ENCODE measurements at regions not wholly inside any gene's neighbourhood (a gene's known extent, or its start where the extent isn't known, plus 50 kb on each side); places are given as distances from the start of the nearest gene placed in this dataset.
"Not testable (repeated sequence)": the region's sequence is repeated elsewhere in the genome, so short reads cannot be mapped to it uniquely, and the experiment has no call there.

DNA sequence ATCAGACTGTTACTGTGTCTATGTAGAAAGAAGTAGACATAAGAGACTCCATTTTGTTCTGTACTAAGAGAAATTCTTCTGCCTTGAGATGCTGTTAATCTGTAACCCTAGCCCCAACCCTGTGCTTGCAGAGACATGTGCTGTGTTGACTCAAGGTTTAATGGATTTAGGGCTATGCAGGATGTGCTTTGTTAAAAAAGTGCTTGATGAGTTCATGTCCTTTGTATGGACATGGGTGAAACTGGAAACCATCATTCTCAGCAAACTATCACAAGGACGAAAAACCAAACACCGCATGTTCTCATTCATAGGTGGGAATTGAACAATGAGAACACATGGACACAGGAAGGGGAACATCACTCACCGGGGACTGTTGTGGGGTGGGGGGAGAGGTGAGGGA, 1398.7 kb downstream of the UQCRFS1 start:
- H3K4me3 ChIP-seq (ENCODE audit: low read depth in 1 of 2, low read length in 2 of 2); H3K4me1 ChIP-seq (ENCODE audit: insufficient read depth, low read length); H3K27ac ChIP-seq (ENCODE audit: low read depth, low read length); H3K27me3 ChIP-seq (ENCODE audit: control insufficient read depth in 1 of 2, insufficient read depth in 2 of 2, low read length in 2 of 2); H3K9me3 ChIP-seq (ENCODE audit: low read length); H3K36me3 ChIP-seq (ENCODE audit: insufficient read depth, low read length); H3K9ac ChIP-seq (ENCODE audit: low read length): not testable (repeated sequence)

DNA sequence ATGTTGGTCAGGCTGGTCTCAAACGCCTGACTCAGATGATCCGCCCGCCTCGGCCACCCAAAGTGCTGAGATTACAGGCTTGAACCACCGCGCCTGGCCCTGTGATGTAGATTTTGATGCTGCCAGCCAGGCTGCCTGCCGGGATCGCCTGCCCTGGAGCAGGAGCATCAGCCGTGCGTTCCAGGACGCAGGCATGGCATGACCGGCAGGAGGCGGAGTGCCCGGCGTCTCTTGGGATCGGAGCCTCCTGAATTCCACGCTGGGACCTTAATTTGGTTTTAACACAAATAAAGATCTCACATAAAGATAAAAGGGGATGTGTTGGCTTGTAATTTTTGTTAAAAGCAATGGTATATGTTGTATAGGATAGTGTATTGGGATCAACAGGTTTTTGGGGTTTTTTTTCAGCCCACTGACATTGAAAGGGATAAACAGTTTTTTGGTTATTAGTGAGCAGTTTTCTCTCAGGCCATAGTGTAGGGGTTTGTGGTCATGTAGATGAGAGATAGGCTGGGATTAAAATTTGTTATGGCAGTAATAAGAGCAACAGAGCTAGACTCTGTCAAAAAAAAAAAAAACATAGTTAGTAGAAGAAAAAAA, 1406.4 kb downstream of the UQCRFS1 start:
- Histone ChIP-seq H3K27ac (ENCODE audit: low read depth, low read length) (no peak overlapping the region), H3K9me3 (ENCODE audit: low read length) (no peaks in the 10 kb centered on the region), H3K27me3 (ENCODE audit: control insufficient read depth in 1 of 2, insufficient read depth in 2 of 2, low read length in 2 of 2) (no peaks in the 10 kb centered on the region), H3K9ac (ENCODE audit: low read length) (no peak overlapping the region), H3K4me3 (ENCODE audit: low read depth in 1 of 2, low read length in 2 of 2) (no peak overlapping the region), H3K4me1 (ENCODE audit: insufficient read depth, low read length) (no peaks in the 10 kb centered on the region), H3K36me3 (ENCODE audit: insufficient read depth, low read length) (no peaks in the 10 kb centered on the region)

DNA sequence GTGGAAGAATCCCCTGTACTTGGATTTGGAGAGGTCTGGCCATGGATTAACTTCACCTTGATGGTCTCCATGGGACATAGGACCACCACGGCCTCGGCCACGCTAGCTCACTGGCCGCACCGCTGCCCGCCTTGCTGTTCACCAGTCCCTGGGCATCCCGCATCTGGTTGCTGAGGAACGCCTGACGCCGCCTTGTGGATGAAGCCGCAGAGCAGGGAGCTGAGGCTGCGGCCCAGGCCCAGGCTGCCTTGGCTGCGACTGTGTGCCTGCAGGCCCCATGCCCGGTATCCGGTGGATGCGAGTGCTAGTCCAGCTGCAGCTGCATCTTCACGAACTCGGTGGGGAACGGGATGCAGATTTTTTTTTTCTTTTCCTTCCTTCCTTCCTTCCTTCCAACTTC, 1407.1 kb downstream of the UQCRFS1 start:
- H3K9ac ChIP-seq (ENCODE audit: low read length): no peak overlapping the region
- no peak overlapping the region for H3K27ac ChIP-seq (ENCODE audit: low read depth, low read length)
- no peaks in the 10 kb centered on the region for H3K27me3 ChIP-seq (ENCODE audit: control insufficient read depth in 1 of 2, insufficient read depth in 2 of 2, low read length in 2 of 2)
- H3K4me3 ChIP-seq (ENCODE audit: low read depth in 1 of 2, low read length in 2 of 2): no peak overlapping the region
- H3K4me1 ChIP-seq (ENCODE audit: insufficient read depth, low read length): no peaks in the 10 kb centered on the region
- H3K9me3 ChIP-seq (ENCODE audit: low read length): no peaks in the 10 kb centered on the region
- no peaks in the 10 kb centered on the region for H3K36me3 ChIP-seq (ENCODE audit: insufficient read depth, low read length)

DNA sequence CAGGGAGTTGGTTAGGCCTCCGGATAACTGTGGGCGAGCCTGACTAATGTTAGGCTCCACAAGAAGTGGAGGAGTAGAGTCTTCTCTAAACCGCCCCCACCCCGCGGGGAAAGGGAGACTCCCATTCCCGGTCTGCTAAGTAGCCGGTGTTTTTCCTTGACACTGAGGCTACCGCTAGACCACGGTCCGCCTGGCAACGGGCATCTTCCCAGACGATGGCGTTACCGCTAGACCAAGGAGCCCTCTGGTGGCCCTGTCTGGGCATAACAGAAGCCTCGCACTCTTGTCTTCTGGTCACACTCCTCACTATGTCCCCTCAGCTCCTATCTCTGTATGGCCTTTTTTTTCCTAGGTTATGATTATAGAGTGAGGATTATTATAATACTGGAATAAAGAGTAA, 1410.7 kb downstream of the UQCRFS1 start:
- not testable (repeated sequence) for H3K36me3 ChIP-seq (ENCODE audit: insufficient read depth, low read length); H3K9me3 ChIP-seq (ENCODE audit: low read length); H3K9ac ChIP-seq (ENCODE audit: low read length); H3K27ac ChIP-seq (ENCODE audit: low read depth, low read length); H3K27me3 ChIP-seq (ENCODE audit: control insufficient read depth in 1 of 2, insufficient read depth in 2 of 2, low read length in 2 of 2); H3K4me3 ChIP-seq (ENCODE audit: low read depth in 1 of 2, low read length in 2 of 2); H3K4me1 ChIP-seq (ENCODE audit: insufficient read depth, low read length)

DNA sequence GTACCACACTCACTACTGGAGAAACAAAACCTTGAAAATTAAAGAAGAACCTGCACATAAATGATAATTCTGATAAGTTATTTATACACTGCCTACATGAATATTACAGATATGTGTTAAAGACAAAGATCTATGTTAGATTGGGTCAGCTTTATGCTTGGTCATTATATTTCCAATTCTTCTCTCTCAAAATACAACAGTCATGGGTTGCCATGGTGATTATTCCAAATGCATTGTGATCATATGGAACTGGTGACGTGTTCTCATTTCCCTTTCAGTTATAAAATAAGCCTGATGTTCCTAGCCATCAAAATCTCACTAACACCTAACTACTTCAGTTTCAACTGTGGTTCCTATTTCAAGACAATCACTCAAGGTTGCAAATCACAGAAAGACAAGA, 1416.4 kb downstream of the UQCRFS1 start:
- no peak overlapping the region for H3K4me3 ChIP-seq (ENCODE audit: low read depth in 1 of 2, low read length in 2 of 2)
- H3K4me1 ChIP-seq (ENCODE audit: insufficient read depth, low read length): peaks cover 12% of the 10 kb centered on the region
- H3K27me3 ChIP-seq (ENCODE audit: control insufficient read depth in 1 of 2, insufficient read depth in 2 of 2, low read length in 2 of 2): no peaks in the 10 kb centered on the region
- no peak overlapping the region for H3K27ac ChIP-seq (ENCODE audit: low read depth, low read length)
- no peaks in the 10 kb centered on the region for H3K36me3 ChIP-seq (ENCODE audit: insufficient read depth, low read length)
- no peaks in the 10 kb centered on the region for H3K9me3 ChIP-seq (ENCODE audit: low read length)
- no peak overlapping the region for H3K9ac ChIP-seq (ENCODE audit: low read length)

DNA sequence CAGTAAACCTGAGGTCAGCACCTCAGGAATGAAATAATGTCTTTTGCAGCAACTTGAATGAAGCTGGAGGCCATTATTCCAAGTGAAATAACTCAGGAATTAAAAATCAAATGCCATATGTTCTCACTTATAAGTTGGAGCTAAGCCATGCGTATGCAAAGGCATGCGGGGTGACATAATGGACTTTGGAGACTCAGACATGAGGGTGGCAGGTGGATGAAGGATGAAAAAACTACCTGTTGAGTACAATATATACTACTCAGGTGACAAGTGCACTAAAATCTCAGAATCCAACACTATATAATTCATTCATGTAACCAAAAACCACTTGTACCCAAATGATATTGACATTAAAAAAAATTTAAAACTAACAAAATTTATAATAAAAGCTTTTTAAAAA, 1416.9 kb downstream of the UQCRFS1 start:
- H3K9ac ChIP-seq (ENCODE audit: low read length): no peak overlapping the region
- H3K27ac ChIP-seq (ENCODE audit: low read depth, low read length): no peak overlapping the region
- H3K27me3 ChIP-seq (ENCODE audit: control insufficient read depth in 1 of 2, insufficient read depth in 2 of 2, low read length in 2 of 2): no peaks in the 10 kb centered on the region
- peaks cover 12% of the 10 kb centered on the region for H3K4me1 ChIP-seq (ENCODE audit: insufficient read depth, low read length)
- no peaks in the 10 kb centered on the region for H3K9me3 ChIP-seq (ENCODE audit: low read length)
- no peaks in the 10 kb centered on the region for H3K36me3 ChIP-seq (ENCODE audit: insufficient read depth, low read length)
- H3K4me3 ChIP-seq (ENCODE audit: low read depth in 1 of 2, low read length in 2 of 2): no peak overlapping the region

DNA sequence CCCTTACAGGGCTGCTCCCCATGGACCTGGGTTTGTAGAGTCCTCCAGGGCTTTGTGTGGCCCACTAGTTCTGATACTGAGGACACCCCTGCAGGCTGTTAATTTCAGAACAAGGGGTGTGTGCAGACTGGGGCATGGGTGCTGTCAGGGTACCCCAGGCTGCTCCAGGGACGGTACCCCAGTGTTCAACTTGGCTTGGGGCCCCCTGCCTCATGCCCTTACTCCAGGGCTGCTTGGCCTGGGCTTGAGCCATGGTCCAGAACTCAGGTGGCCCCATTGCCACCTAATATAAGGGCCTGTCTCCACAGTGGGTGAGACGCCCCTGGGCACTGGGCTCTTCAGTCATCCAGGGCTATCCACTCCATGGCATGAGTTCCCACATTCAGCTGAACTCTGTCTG, 1417.6 kb downstream of the UQCRFS1 start:
- no peaks in the 10 kb centered on the region for H3K27me3 ChIP-seq (ENCODE audit: control insufficient read depth in 1 of 2, insufficient read depth in 2 of 2, low read length in 2 of 2)
- H3K9ac ChIP-seq (ENCODE audit: low read length): no peak overlapping the region
- H3K4me1 ChIP-seq (ENCODE audit: insufficient read depth, low read length): peaks cover 12% of the 10 kb centered on the region
- H3K4me3 ChIP-seq (ENCODE audit: low read depth in 1 of 2, low read length in 2 of 2): peak overlapping the region in 1 of 2 donors; percentile 98
- H3K27ac ChIP-seq (ENCODE audit: low read depth, low read length): no peak overlapping the region
- no peaks in the 10 kb centered on the region for H3K36me3 ChIP-seq (ENCODE audit: insufficient read depth, low read length)
- no peaks in the 10 kb centered on the region for H3K9me3 ChIP-seq (ENCODE audit: low read length)

DNA sequence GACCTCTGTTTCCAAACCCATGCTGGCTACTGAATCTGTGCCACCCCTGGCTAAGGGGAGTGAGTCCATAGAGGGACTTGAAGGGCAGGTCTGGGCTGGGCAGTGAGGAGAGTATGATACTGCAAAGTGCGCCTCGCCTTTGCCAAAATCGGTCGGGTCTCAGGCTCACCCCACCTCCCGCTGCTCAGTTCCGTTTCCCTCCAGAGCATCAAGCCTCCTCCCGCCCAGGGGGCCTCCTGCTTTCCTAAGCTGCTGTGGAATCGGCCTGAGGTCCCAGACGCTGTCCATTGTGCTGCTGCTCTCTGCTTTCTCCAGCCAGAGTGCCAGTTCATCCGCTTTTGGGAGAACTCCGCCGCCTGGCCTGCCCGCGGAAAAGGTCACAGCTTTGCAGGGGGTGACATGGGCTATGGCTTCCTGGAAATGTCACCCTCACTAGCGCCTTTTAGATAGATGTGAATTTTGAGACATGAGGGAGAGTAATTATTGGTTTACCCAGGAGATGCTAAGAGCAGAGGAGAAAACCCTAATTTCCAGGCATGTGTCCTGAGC, 1418.4 kb downstream of the UQCRFS1 start:
- no peaks in the 10 kb centered on the region for H3K36me3 ChIP-seq (ENCODE audit: insufficient read depth, low read length)
- no peaks in the 10 kb centered on the region for H3K27me3 ChIP-seq (ENCODE audit: control insufficient read depth in 1 of 2, insufficient read depth in 2 of 2, low read length in 2 of 2)
- peak overlapping the region; percentile 81 for H3K27ac ChIP-seq (ENCODE audit: low read depth, low read length)
- peak overlapping the region; percentile 91 to 98 for H3K4me3 ChIP-seq (ENCODE audit: low read depth in 1 of 2, low read length in 2 of 2)
- H3K4me1 ChIP-seq (ENCODE audit: insufficient read depth, low read length): peaks cover 12% of the 10 kb centered on the region
- H3K9me3 ChIP-seq (ENCODE audit: low read length): no peaks in the 10 kb centered on the region
- H3K9ac ChIP-seq (ENCODE audit: low read length): peak overlapping the region; percentile 45

DNA sequence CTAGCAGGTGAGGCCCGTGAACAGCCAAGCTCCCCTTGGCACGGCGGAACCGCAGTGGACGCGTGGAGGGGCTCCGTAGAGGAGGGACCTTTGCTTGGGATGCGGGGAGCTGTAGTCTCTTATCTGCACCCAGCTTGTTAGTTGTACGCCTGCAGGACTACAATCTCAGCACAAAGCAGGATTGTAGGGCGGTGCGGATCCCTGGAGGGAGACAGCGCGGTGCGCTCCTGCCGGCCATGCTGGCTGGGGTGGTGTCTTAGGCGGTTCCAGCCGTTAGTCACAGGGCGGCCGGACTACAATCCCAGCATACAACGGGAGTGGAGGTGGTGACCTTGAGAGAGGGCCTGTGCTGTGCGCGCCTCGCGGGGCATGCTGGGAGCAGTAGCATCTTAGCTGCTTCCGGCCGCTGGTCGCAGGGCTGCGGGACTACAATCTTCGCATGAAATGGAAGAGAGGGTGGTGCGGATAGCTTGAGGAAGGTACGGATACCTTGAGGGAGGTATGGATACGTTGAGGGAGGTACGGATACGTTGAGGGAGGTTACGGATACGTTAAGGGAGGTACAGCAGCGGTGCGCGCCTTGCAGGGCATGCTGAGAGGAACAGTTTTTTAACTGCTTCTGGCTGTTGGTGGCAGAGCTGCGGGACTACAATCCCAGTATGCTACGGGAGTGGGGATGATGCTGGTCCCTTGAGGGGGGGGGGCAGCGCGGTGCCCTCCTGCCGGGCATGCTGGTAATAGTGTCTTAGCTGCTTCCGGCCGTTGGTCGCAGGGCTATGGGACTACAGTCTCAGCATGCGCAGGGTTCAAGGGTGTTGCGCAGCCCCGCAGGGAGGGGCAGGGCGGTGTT, 1419.1 kb downstream of the UQCRFS1 start:
- no peaks in the 10 kb centered on the region for H3K9me3 ChIP-seq (ENCODE audit: low read length)
- peak overlapping the region; percentile 45 for H3K9ac ChIP-seq (ENCODE audit: low read length)
- no peaks in the 10 kb centered on the region for H3K36me3 ChIP-seq (ENCODE audit: insufficient read depth, low read length)
- no peaks in the 10 kb centered on the region for H3K27me3 ChIP-seq (ENCODE audit: control insufficient read depth in 1 of 2, insufficient read depth in 2 of 2, low read length in 2 of 2)
- H3K27ac ChIP-seq (ENCODE audit: low read depth, low read length): peak overlapping the region; percentile 81
- H3K4me3 ChIP-seq (ENCODE audit: low read depth in 1 of 2, low read length in 2 of 2): peak overlapping the region; percentile 91 to 98
- H3K4me1 ChIP-seq (ENCODE audit: insufficient read depth, low read length): peaks cover 12% of the 10 kb centered on the region

DNA sequence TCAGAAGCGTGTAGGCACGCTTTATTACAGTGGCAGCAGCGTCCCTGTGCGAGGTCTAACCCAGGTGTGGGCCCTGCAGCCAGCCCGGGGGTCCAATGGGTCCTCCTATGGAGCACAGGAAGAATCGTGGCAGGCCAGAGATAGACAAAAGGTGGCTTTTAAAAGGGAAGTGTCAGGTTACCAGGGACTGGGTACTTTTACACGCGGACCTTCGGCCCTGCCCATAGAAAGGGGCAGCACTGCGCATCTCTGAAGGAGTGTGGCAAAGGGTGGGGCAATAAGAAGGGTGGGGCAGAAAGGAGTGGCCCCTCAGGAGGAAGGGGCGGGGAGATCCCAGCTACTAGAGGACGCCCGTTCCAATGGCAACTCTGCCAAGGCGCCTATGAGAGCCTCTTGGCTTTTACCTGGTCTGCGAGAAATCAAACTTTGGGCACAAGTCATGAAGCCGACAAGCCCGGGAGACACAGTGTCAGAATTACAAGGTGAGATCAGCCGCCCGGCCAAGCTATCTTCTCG, 1419.8 kb downstream of the UQCRFS1 start:
- Histone ChIP-seq H3K9me3 (ENCODE audit: low read length) (no peaks in the 10 kb centered on the region), H3K27ac (ENCODE audit: low read depth, low read length) (peak overlapping the region; percentile 81), H3K9ac (ENCODE audit: low read length) (peak overlapping the region; percentile 45)

DNA sequence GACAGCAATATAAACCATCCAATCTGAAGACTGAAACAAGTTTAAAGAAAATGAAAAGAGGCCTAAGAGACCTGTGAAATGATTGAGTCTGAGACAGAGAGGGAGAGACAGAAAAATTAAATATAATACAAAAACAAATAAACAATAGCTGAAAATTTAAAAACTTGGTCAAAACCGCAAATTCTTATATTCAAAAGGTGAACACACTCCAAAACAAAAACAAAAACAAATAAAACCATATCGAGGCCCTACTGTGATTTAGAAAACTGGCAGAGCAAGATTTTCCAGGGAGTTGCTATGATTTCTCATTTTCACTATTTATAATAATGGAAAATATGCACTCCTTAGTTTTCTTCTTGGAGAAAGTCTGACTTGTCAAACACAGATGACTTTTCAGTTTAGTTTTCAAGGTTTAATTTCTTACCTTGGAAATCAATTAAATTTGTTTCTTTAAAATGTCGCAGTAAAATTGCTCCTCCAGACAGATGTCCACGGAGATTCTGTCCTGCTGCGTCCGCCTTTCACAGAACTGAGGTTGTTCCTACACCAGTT, 1420.3 kb downstream of the UQCRFS1 start:
- Histone ChIP-seq H3K4me3 (ENCODE audit: low read depth in 1 of 2, low read length in 2 of 2) (peak overlapping the region; percentile 91 to 98), H3K36me3 (ENCODE audit: insufficient read depth, low read length) (no peaks in the 10 kb centered on the region), H3K4me1 (ENCODE audit: insufficient read depth, low read length) (peaks cover 12% of the 10 kb centered on the region), H3K9me3 (ENCODE audit: low read length) (no peaks in the 10 kb centered on the region), H3K27ac (ENCODE audit: low read depth, low read length) (peak overlapping the region; percentile 81), H3K27me3 (ENCODE audit: control insufficient read depth in 1 of 2, insufficient read depth in 2 of 2, low read length in 2 of 2) (no peaks in the 10 kb centered on the region), H3K9ac (ENCODE audit: low read length) (peak overlapping the region; percentile 45)

More for the DNA sequence above, 1419.8 kb downstream of the UQCRFS1 start:
- peaks cover 12% of the 10 kb centered on the region for H3K4me1 ChIP-seq (ENCODE audit: insufficient read depth, low read length)
- peak overlapping the region; percentile 91 to 98 for H3K4me3 ChIP-seq (ENCODE audit: low read depth in 1 of 2, low read length in 2 of 2)
- no peaks in the 10 kb centered on the region for H3K36me3 ChIP-seq (ENCODE audit: insufficient read depth, low read length)
- H3K27me3 ChIP-seq (ENCODE audit: control insufficient read depth in 1 of 2, insufficient read depth in 2 of 2, low read length in 2 of 2): no peaks in the 10 kb centered on the region
